Suprapubic skin (tissue), 4 donors: ENCODE measurements at regions not wholly inside any gene's neighbourhood (a gene's known extent, or its start where the extent isn't known, plus 50 kb on each side); places are given as distances from the start of the nearest gene placed in this dataset.

Source experiments
- CTCF ChIP-seq, 2 donors: fragments of 200-600 bp in 1 of 2; fragments of 450-650 bp in 1 of 2; sonication (generic) in 1 of 2; IDR thresholded peaks; one replicate each; pipeline ENCODE4 v1.5.1; 2016 to 2019; ENCODE audit warnings: antibody characterized with exemption in 2 of 2, mild to moderate bottlenecking in 1 of 2, moderate library complexity in 1 of 2
- POLR2A ChIP-seq, 2 donors: fragments of 450-650 bp; IDR thresholded peaks; one replicate each; pipeline ENCODE4 v1.6.1; 2017; ENCODE audit warnings: antibody characterized with exemption in 2 of 2, mild to moderate bottlenecking in 2 of 2, moderate library complexity in 2 of 2
- POLR2AphosphoS5 ChIP-seq, 3 donors: sonication (generic); formaldehyde crosslinking; IDR thresholded peaks; one replicate each; pipeline ENCODE4 v1.6.1; 2017; ENCODE audit warnings: antibody characterized with exemption in 3 of 3

DNA sequence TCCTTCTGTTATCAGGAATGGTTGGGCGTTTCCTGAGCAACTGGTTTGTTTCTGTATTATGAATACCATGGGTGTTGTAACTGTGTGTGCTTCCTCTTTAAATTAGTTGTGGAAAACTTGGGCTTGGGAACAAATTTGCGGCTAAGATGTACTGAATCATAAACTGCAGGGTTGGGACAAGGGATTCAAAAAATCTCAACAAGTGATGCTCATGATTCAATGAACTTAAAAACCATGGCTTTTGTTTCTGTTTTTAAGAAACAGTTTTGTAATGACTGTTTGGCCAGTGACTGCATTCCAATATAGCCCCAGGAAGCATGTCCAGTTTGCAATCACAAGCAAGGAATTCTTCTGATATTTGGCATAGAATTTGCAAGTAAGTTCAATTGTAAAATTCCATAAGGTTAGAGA, 657.5 kb upstream of the WWC1 start:
- no peak for TF ChIP-seq POLR2A (IDR thresholded peaks at IDR 0.05)
- no peak for TF ChIP-seq CTCF (IDR thresholded peaks at IDR 0.05)
- no peak for TF ChIP-seq POLR2AphosphoS5 (IDR thresholded peaks at IDR 0.05)
